HG03025 (cell line): ENCODE measurements at regions not wholly inside any gene's neighbourhood (a gene's known extent, or its start where the extent isn't known, plus 50 kb on each side); places are given as distances from the start of the nearest gene placed in this dataset.

Experiments
- ATAC-seq: cut with Tn5 transposase; IDR thresholded peaks from one replicate; pipeline ENCODE4 v1.9.1; 2021; ENCODE audit warnings: mild to moderate bottlenecking, moderate library complexity; ENCODE audit not compliant: unreplicated experiment, low FRiP score

- ATAC-seq, result no peak
Observed at GRCh38 chr6:23590498-23591126, 535.4 kb upstream of the NRSN1 start.

- no peak for ATAC-seq
Observed at GRCh38 chr6:23591761-23592160, 534.3 kb upstream of the NRSN1 start.

- ATAC-seq, result no peak
Observed at GRCh38 chr6:23600118-23600517, 525.9 kb upstream of the NRSN1 start.

- ATAC-seq, result no peak
Observed at GRCh38 chr6:23601811-23602345, 524.1 kb upstream of the NRSN1 start.

GRCh38 chr6:23608931-23609435, 517.0 kb upstream of the NRSN1 start:
- no peak for ATAC-seq

- no peak for ATAC-seq
Observed at GRCh38 chr6:23611776-23612381, 514.1 kb upstream of the NRSN1 start.

GRCh38 chr6:23618366-23618765, 507.6 kb upstream of the NRSN1 start:
- ATAC-seq, result no peak

- no peak for ATAC-seq
Observed at GRCh38 chr6:23620911-23621401, 505.1 kb upstream of the NRSN1 start.

GRCh38 chr6:23630726-23631635, 495.0 kb upstream of the NRSN1 start:
- ATAC-seq, result no peak

GRCh38 chr6:23633996-23634395, 492.0 kb upstream of the NRSN1 start:
- ATAC-seq, result no peak

GRCh38 chr6:23635150-23635549, 490.9 kb upstream of the NRSN1 start:
- ATAC-seq, result no peak

GRCh38 chr6:23637296-23637695, 488.7 kb upstream of the NRSN1 start:
- ATAC-seq, result no peak

GRCh38 chr6:23642849-23643248, 483.2 kb upstream of the NRSN1 start:
- no peak for ATAC-seq

GRCh38 chr6:23647045-23647444, 479.0 kb upstream of the NRSN1 start:
- ATAC-seq, result no peak

- ATAC-seq, result no peak
Observed at GRCh38 chr6:23650676-23651075, 475.3 kb upstream of the NRSN1 start.

- ATAC-seq, result no peak
Observed at GRCh38 chr6:23654745-23655144, 471.3 kb upstream of the NRSN1 start.

GRCh38 chr6:23655525-23655924, 470.5 kb upstream of the NRSN1 start:
- no peak for ATAC-seq

GRCh38 chr6:23656255-23657194, 469.5 kb upstream of the NRSN1 start:
- ATAC-seq, result no peak

GRCh38 chr6:23659125-23659524, 466.9 kb upstream of the NRSN1 start:
- no peak for ATAC-seq

- ATAC-seq, result no peak
Observed at GRCh38 chr6:23661549-23661948, 464.5 kb upstream of the NRSN1 start.
